PC-3 (cell line): ENCODE measurements at regions not wholly inside any gene's neighbourhood (a gene's known extent, or its start where the extent isn't known, plus 50 kb on each side); places are given as distances from the start of the nearest gene placed in this dataset.

Source experiments
- ATAC-seq: fragments of 200-7000 bp; cut with Tn5 transposase; 2 replicates; pipeline ENCODE4 v1.9.1; 2020; ENCODE audit warnings: mild to moderate bottlenecking, moderate library complexity
- BruUV-seq: library from RNA; stranded (reverse); fragments of 400-500 nt; replicated peaks from 2 replicates; lab custom pipeline; 2021; lab: Mats Ljungman, UMichigan
- CTCF ChIA-PET: fragments of 300-600 bp; sonication (Branson Sonifier 250); formaldehyde crosslinking; loops from one replicate; lab custom pipeline; 2022; ENCODE audit warnings: antibody characterized with exemption; lab: Charles Lee
- POLR2A ChIA-PET: fragments of 300-600 bp; sonication (Branson Sonifier 250); formaldehyde crosslinking; loops from one replicate; lab custom pipeline; 2022; ENCODE audit warnings: antibody characterized with exemption; ENCODE audit not compliant: unreplicated experiment; lab: Charles Lee
- DNase-seq: peaks from one replicate; pipeline ENCODE4 v3.0.0-alpha.2; 2015
- H2AFZ ChIP-seq: fragments of 300-600 bp; sonication (generic); 2 replicates; pipeline ENCODE4 v1.6.0; 2016; ENCODE audit warnings: antibody characterized with exemption, low read length
- H3F3A ChIP-seq: fragments of 300-600 bp; sonication (generic); one replicate; pipeline ENCODE4 v1.6.0; 2017; ENCODE audit warnings: antibody characterized with exemption, low read length, control low read depth, mild to moderate bottlenecking; ENCODE audit not compliant: unreplicated experiment
- H3K27ac ChIP-seq: fragments of 300-600 bp; sonication (generic); 2 replicates; pipeline ENCODE4 v1.5.1; 2016; ENCODE audit warnings: mild to moderate bottlenecking, low read length
- H3K27me3 ChIP-seq: fragments of 300-600 bp; sonication (generic); 2 replicates; pipeline ENCODE4 v1.6.1; 2016; ENCODE audit warnings: low read length, mixed read lengths
- H3K36me3 ChIP-seq: fragments of 300-600 bp; sonication (generic); 2 replicates; pipeline ENCODE4 v1.6.1; 2016; ENCODE audit warnings: low read depth, mixed run types, low read length, mixed read lengths
- H3K4me1 ChIP-seq: fragments of 300-600 bp; sonication (generic); 2 replicates; pipeline ENCODE4 v1.5.1; 2016; ENCODE audit warnings: low read length; ENCODE audit not compliant: insufficient read depth
- H3K4me2 ChIP-seq: fragments of 300-600 bp; sonication (generic); 2 replicates; pipeline ENCODE4 v1.6.0; 2016; ENCODE audit warnings: low read length
- H3K4me3 ChIP-seq: fragments of 300-600 bp; sonication (generic); 2 replicates; pipeline ENCODE4 v1.5.1; 2016; ENCODE audit warnings: mild to moderate bottlenecking, low read length, mixed read lengths
- H3K79me2 ChIP-seq: fragments of 300-600 bp; sonication (generic); 2 replicates; pipeline ENCODE4 v1.6.1; 2017; ENCODE audit warnings: low read length, mixed read lengths
- H3K9ac ChIP-seq: fragments of 300-600 bp; sonication (generic); 2 replicates; pipeline ENCODE4 v1.6.0; 2016; ENCODE audit warnings: mild to moderate bottlenecking, low read length
- H3K9me2 ChIP-seq: fragments of 300-600 bp; sonication (generic); replicated peaks from 2 replicates; pipeline ENCODE4 v1.6.1; 2016; ENCODE audit warnings: mixed run types, low read length, mixed read lengths
- H3K9me3 ChIP-seq: fragments of 300-600 bp; sonication (generic); 2 replicates; pipeline ENCODE4 v1.6.1; 2016; ENCODE audit warnings: low read length, mixed read lengths
- H4K20me1 ChIP-seq: fragments of 300-600 bp; sonication (generic); 2 replicates; pipeline ENCODE4 v1.6.1; 2016; ENCODE audit warnings: low read length, mixed read lengths
- CTCF ChIP-seq: fragments of 300-600 bp; sonication (generic); conservative IDR thresholded peaks from 2 replicates; pipeline ENCODE4 v1.5.1; 2017; ENCODE audit warnings: antibody characterized with exemption, low read depth, mild to moderate bottlenecking, low read length
- EZH2 ChIP-seq: fragments of 300-600 bp; sonication (generic); IDR thresholded peaks from one replicate; pipeline ENCODE4 v1.6.1; 2017; ENCODE audit warnings: antibody characterized with exemption, mild to moderate bottlenecking, low read length; ENCODE audit not compliant: unreplicated experiment
- EZH2phosphoT487 ChIP-seq: fragments of 300-600 bp; sonication (generic); IDR thresholded peaks from 2 replicates; pipeline ENCODE4 v1.6.1; 2018; ENCODE audit warnings: mild to moderate bottlenecking, antibody characterized with exemption, low read length, borderline replicate concordance
- intact Hi-C: fragments of 100-400 bp; cut with micrococcal nuclease; formaldehyde crosslinking; loops from 2 replicates; pipeline ENCODE4 v1.9.0; 2023

- H3K4me3 ChIP-seq: no peak overlapping the region
- no peaks in the 10 kb centered on the region for H3K36me3 ChIP-seq
- no peak for TF ChIP-seq EZH2
- TF ChIP-seq CTCF: no peak
- no peak for TF ChIP-seq EZH2phosphoT487
- H3K79me2 ChIP-seq: no peaks in the 10 kb centered on the region
- H4K20me1 ChIP-seq: no peaks in the 10 kb centered on the region
- no peak overlapping the region for H2AFZ ChIP-seq
- no peaks in the 10 kb centered on the region for H3K4me1 ChIP-seq
- H3F3A ChIP-seq: no peaks in the 10 kb centered on the region
- no peak for DNase-seq
- H3K9me2 ChIP-seq: no peaks in the 10 kb centered on the region
- intact Hi-C loops: no loop called here
- H3K4me2 ChIP-seq: no peak overlapping the region
- ATAC-seq: no peak
- no peaks in the 10 kb centered on the region for H3K9me3 ChIP-seq
- BruUV-seq: no TSS peak
- no peaks in the 10 kb centered on the region for H3K27me3 ChIP-seq
- no peak overlapping the region for H3K9ac ChIP-seq
- CTCF ChIA-PET: no interaction called here
- POLR2A ChIA-PET: no interaction called here
- no peak overlapping the region for H3K27ac ChIP-seq
Observed at GRCh38 chr2:21667638-21668037, 543.9 kb downstream of the TDRD15 start.

GRCh38 chr2:21668078-21668710 is 544.4 kb downstream of the TDRD15 start:
- Histone ChIP-seq H3K9me3 (no peaks in the 10 kb centered on the region), H4K20me1 (no peaks in the 10 kb centered on the region), H3K4me2 (no peak overlapping the region), H3K36me3 (no peaks in the 10 kb centered on the region), H3K4me3 (no peak overlapping the region), H3K4me1 (no peaks in the 10 kb centered on the region), H3K9ac (no peak overlapping the region), H3K9me2 (no peaks in the 10 kb centered on the region), H3K27ac (no peak overlapping the region), H3K27me3 (no peaks in the 10 kb centered on the region), H3K79me2 (no peaks in the 10 kb centered on the region), H2AFZ (no peak overlapping the region), H3F3A (no peaks in the 10 kb centered on the region)
- ChIA-PET POLR2A (no interaction called here), CTCF (no interaction called here)
- ATAC-seq (no peak), DNase-seq (no peak)
- no TSS peak for BruUV-seq
- no peak for TF ChIP-seq EZH2
- TF ChIP-seq EZH2phosphoT487: no peak
- TF ChIP-seq CTCF: no peak
- intact Hi-C loops: no loop called here

- no peak for TF ChIP-seq EZH2
- no peak for TF ChIP-seq EZH2phosphoT487
- TF ChIP-seq CTCF: no peak
- Histone ChIP-seq H3K9me2 (no peaks in the 10 kb centered on the region), H3K9me3 (peaks cover 4% of the 10 kb centered on the region; the same call in 1 of the 2 replicates), H3K36me3 (no peaks in the 10 kb centered on the region), H3K4me2 (no peak overlapping the region), H3K4me1 (no peaks in the 10 kb centered on the region), H3K79me2 (no peaks in the 10 kb centered on the region), H3K9ac (no peak overlapping the region), H3K27me3 (no peaks in the 10 kb centered on the region), H3K27ac (no peak overlapping the region), H3F3A (no peaks in the 10 kb centered on the region), H4K20me1 (no peaks in the 10 kb centered on the region), H3K4me3 (no peak overlapping the region), H2AFZ (no peak overlapping the region)
- ATAC-seq (no peak), DNase-seq (no peak)
- ChIA-PET POLR2A (no interaction called here), CTCF (no interaction called here)
- BruUV-seq: no TSS peak
- intact Hi-C loops: no loop called here
Observed at GRCh38 chr2:21676041-21676440, 552.3 kb downstream of the TDRD15 start.
